ENCODE measurements at regions not wholly inside any gene's neighbourhood (a gene's known extent, or its start where the extent isn't known, plus 50 kb on each side); places are given as distances from the start of the nearest gene placed in this dataset.
A peak's percentile ranks its signal among the peaks of the same experiment; 100 is the strongest.

GRCh38 chr7:17447728-17448478 is 149.5 kb downstream of the AHR start:
- H3K4me3 ChIP-seq (ENCODE audit: control insufficient read depth in 1 of 7, extremely low read depth in 1 of 7, insufficient read depth in 4 of 7, low read depth in 2 of 7, low read length in 6 of 7), result no peak overlapping the region
- CTCF ChIA-PET, result interaction anchor here (1.2 to 1.6 kb wide), 2 partner anchors 11 to 12 kb away, joined by 3 read pairs; no protein-coding TSS in a partner anchor
- no peak for DNase-seq
- H3K27me3 ChIP-seq (replicated peaks in 2 of 5; ENCODE audit: control insufficient read depth in 4 of 5, insufficient read depth in 5 of 5, low read length in 4 of 5), result no peaks in the 10 kb centered on the region
- POLR2A ChIA-PET, result no interaction called here
- H3K9me3 ChIP-seq (ENCODE audit: control extremely low read depth in 1 of 5, control insufficient read depth in 4 of 5, insufficient read depth in 2 of 5, low read depth in 1 of 5, low read length in 4 of 5), result peaks cover 0 to 30% (median 9%) of the 10 kb centered on the region in 5 experiments
- no CpG with 5 or more reads among the region's 1 CpG for WGBS (ENCODE audit: insufficient coverage)
- no peaks in the 10 kb centered on the region for H3K4me1 ChIP-seq (ENCODE audit: control extremely low read depth in 1 of 4, control insufficient read depth in 4 of 4, insufficient read depth in 4 of 4, low read length in 3 of 4)
- H3K36me3 ChIP-seq (ENCODE audit: control insufficient read depth in 4 of 4, insufficient read depth in 4 of 4, low read length in 3 of 4), result no peaks in the 10 kb centered on the region
- no peak overlapping the region for H3K27ac ChIP-seq (ENCODE audit: insufficient read depth in 1 of 2, low read depth in 1 of 2, low read length in 2 of 2, poor library complexity in 1 of 2, severe bottlenecking in 2 of 2)

- Histone ChIP-seq H3K36me3 (ENCODE audit: control insufficient read depth in 4 of 4, insufficient read depth in 4 of 4, low read length in 3 of 4) (no peaks in the 10 kb centered on the region), H3K4me3 (ENCODE audit: control insufficient read depth in 1 of 7, extremely low read depth in 1 of 7, insufficient read depth in 4 of 7, low read depth in 2 of 7, low read length in 6 of 7) (no peak overlapping the region), H3K4me1 (ENCODE audit: control extremely low read depth in 1 of 4, control insufficient read depth in 4 of 4, insufficient read depth in 4 of 4, low read length in 3 of 4) (no peaks in the 10 kb centered on the region), H3K9me3 (ENCODE audit: control extremely low read depth in 1 of 5, control insufficient read depth in 4 of 5, insufficient read depth in 2 of 5, low read depth in 1 of 5, low read length in 4 of 5) (peaks cover 0 to 32% (median 9%) of the 10 kb centered on the region in 5 experiments), H3K27ac (ENCODE audit: insufficient read depth in 1 of 2, low read depth in 1 of 2, low read length in 2 of 2, poor library complexity in 1 of 2, severe bottlenecking in 2 of 2) (no peak overlapping the region), H3K27me3 (replicated peaks in 2 of 5; ENCODE audit: control insufficient read depth in 4 of 5, insufficient read depth in 5 of 5, low read length in 4 of 5) (no peaks in the 10 kb centered on the region)
- ChIA-PET POLR2A (no interaction called here), CTCF (interaction anchor here (1.0 to 1.6 kb wide), 3 partner anchors 11 to 465 kb away, joined by 3 read pairs; no protein-coding TSS in a partner anchor)
- no peak for DNase-seq
- 88% methylated on average over 1 of the region's 2 CpGs for WGBS (ENCODE audit: insufficient coverage)
Observed at GRCh38 chr7:17448479-17449423, 150.3 kb downstream of the AHR start.

DNA sequence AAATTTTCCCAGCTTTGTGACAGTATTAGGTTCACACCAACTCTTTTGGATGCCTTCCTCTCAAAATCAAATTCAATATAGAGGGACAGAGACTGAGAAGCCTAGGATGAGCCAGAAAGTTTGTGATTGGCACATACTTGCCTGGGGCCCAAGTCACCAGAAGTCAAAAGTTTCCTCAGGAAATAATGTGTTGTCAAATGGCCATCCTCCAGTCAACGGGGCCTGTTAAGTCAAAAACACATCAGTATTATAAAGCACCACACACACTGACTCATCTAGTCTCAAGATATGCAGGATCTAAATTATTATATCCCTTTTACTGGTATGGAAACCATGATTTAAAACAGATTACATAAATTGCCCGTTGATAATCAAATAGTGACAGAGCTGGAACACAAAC is 158.1 kb downstream of the AHR start:
- ChIA-PET CTCF (no interaction called here), POLR2A (no interaction called here)
- Histone ChIP-seq H3K4me3 (ENCODE audit: control insufficient read depth in 1 of 7, extremely low read depth in 1 of 7, insufficient read depth in 4 of 7, low read depth in 2 of 7, low read length in 6 of 7) (no peak overlapping the region), H3K27me3 (replicated peaks in 2 of 5; ENCODE audit: control insufficient read depth in 4 of 5, insufficient read depth in 5 of 5, low read length in 4 of 5) (no peaks in the 10 kb centered on the region), H3K4me1 (ENCODE audit: control extremely low read depth in 1 of 4, control insufficient read depth in 4 of 4, insufficient read depth in 4 of 4, low read length in 3 of 4) (peaks cover 0 to 4% (median 3%) of the 10 kb centered on the region in 4 experiments), H3K36me3 (ENCODE audit: control insufficient read depth in 4 of 4, insufficient read depth in 4 of 4, low read length in 3 of 4) (no peaks in the 10 kb centered on the region), H3K27ac (ENCODE audit: insufficient read depth in 1 of 2, low read depth in 1 of 2, low read length in 2 of 2, poor library complexity in 1 of 2, severe bottlenecking in 2 of 2) (no peak overlapping the region), H3K9me3 (ENCODE audit: control extremely low read depth in 1 of 5, control insufficient read depth in 4 of 5, insufficient read depth in 2 of 5, low read depth in 1 of 5, low read length in 4 of 5) (peaks cover 1 to 14% (median 3%) of the 10 kb centered on the region in 5 experiments)
- peak in 2 of 3 donors; percentile 9 to 31 for DNase-seq
- WGBS (ENCODE audit: insufficient coverage), result 70% methylated on average over 1 of the region's 2 CpGs

GRCh38 chr7:17460001-17460400 is 161.5 kb downstream of the AHR start:
- ChIA-PET CTCF (interaction anchor here (0.7 kb wide), 1 partner anchor 11 kb away, joined by 3 read pairs; no protein-coding TSS in a partner anchor), POLR2A (interaction anchor here (0.6 kb wide), 1 partner anchor 58 kb away, joined by 4 read pairs; no protein-coding TSS in a partner anchor)
- Histone ChIP-seq H3K27ac (ENCODE audit: insufficient read depth in 1 of 2, low read depth in 1 of 2, low read length in 2 of 2, poor library complexity in 1 of 2, severe bottlenecking in 2 of 2) (no peak overlapping the region), H3K27me3 (replicated peaks in 2 of 5; ENCODE audit: control insufficient read depth in 4 of 5, insufficient read depth in 5 of 5, low read length in 4 of 5) (no peaks in the 10 kb centered on the region), H3K4me3 (ENCODE audit: control insufficient read depth in 1 of 7, extremely low read depth in 1 of 7, insufficient read depth in 4 of 7, low read depth in 2 of 7, low read length in 6 of 7) (no peak overlapping the region), H3K36me3 (ENCODE audit: control insufficient read depth in 4 of 4, insufficient read depth in 4 of 4, low read length in 3 of 4) (no peaks in the 10 kb centered on the region), H3K9me3 (ENCODE audit: control extremely low read depth in 1 of 5, control insufficient read depth in 4 of 5, insufficient read depth in 2 of 5, low read depth in 1 of 5, low read length in 4 of 5) (peaks cover 0 to 11% (median 3%) of the 10 kb centered on the region in 5 experiments), H3K4me1 (ENCODE audit: control extremely low read depth in 1 of 4, control insufficient read depth in 4 of 4, insufficient read depth in 4 of 4, low read length in 3 of 4) (peaks cover 4 to 21% (median 15%) of the 10 kb centered on the region in 4 experiments)
- no peak for DNase-seq

- Histone ChIP-seq H3K4me1 (ENCODE audit: control extremely low read depth in 1 of 4, control insufficient read depth in 4 of 4, insufficient read depth in 4 of 4, low read length in 3 of 4) (peaks cover 5 to 23% (median 15%) of the 10 kb centered on the region in 4 experiments), H3K4me3 (ENCODE audit: control insufficient read depth in 1 of 7, extremely low read depth in 1 of 7, insufficient read depth in 4 of 7, low read depth in 2 of 7, low read length in 6 of 7) (no peak overlapping the region), H3K9me3 (ENCODE audit: control extremely low read depth in 1 of 5, control insufficient read depth in 4 of 5, insufficient read depth in 2 of 5, low read depth in 1 of 5, low read length in 4 of 5) (peaks cover 0 to 11% (median 3%) of the 10 kb centered on the region in 5 experiments), H3K27me3 (replicated peaks in 2 of 5; ENCODE audit: control insufficient read depth in 4 of 5, insufficient read depth in 5 of 5, low read length in 4 of 5) (no peaks in the 10 kb centered on the region), H3K27ac (ENCODE audit: insufficient read depth in 1 of 2, low read depth in 1 of 2, low read length in 2 of 2, poor library complexity in 1 of 2, severe bottlenecking in 2 of 2) (no peak overlapping the region), H3K36me3 (ENCODE audit: control insufficient read depth in 4 of 4, insufficient read depth in 4 of 4, low read length in 3 of 4) (no peaks in the 10 kb centered on the region)
- WGBS (ENCODE audit: insufficient coverage), result 100% methylated on average over 2 of the region's 4 CpGs
- ChIA-PET POLR2A (no interaction called here), CTCF (no interaction called here)
- DNase-seq, result no peak
Observed at GRCh38 chr7:17460665-17461064, 162.2 kb downstream of the AHR start.

GRCh38 chr7:17462131-17462631 is 163.7 kb downstream of the AHR start:
- peaks cover 9 to 33% (median 22%) of the 10 kb centered on the region in 4 experiments for H3K4me1 ChIP-seq (ENCODE audit: control extremely low read depth in 1 of 4, control insufficient read depth in 4 of 4, insufficient read depth in 4 of 4, low read length in 3 of 4)
- H3K27ac ChIP-seq (ENCODE audit: insufficient read depth in 1 of 2, low read depth in 1 of 2, low read length in 2 of 2, poor library complexity in 1 of 2, severe bottlenecking in 2 of 2), result no peak overlapping the region
- no peak overlapping the region for H3K4me3 ChIP-seq (ENCODE audit: control insufficient read depth in 1 of 7, extremely low read depth in 1 of 7, insufficient read depth in 4 of 7, low read depth in 2 of 7, low read length in 6 of 7)
- WGBS (ENCODE audit: insufficient coverage), result 94% methylated on average over 3 of the region's 3 CpGs
- H3K36me3 ChIP-seq (ENCODE audit: control insufficient read depth in 4 of 4, insufficient read depth in 4 of 4, low read length in 3 of 4), result no peaks in the 10 kb centered on the region
- CTCF ChIA-PET, result no interaction called here
- H3K9me3 ChIP-seq (ENCODE audit: control extremely low read depth in 1 of 5, control insufficient read depth in 4 of 5, insufficient read depth in 2 of 5, low read depth in 1 of 5, low read length in 4 of 5), result peaks cover 0 to 11% (median 3%) of the 10 kb centered on the region in 5 experiments
- no peaks in the 10 kb centered on the region for H3K27me3 ChIP-seq (replicated peaks in 2 of 5; ENCODE audit: control insufficient read depth in 4 of 5, insufficient read depth in 5 of 5, low read length in 4 of 5)
- POLR2A ChIA-PET, result no interaction called here
- DNase-seq, result no peak
